Small intestine (tissue), 7 donors: ENCODE measurements at regions not wholly inside any gene's neighbourhood (a gene's known extent, or its start where the extent isn't known, plus 50 kb on each side); places are given as distances from the start of the nearest gene placed in this dataset.

Source experiments
- DNase-seq, 2 donors: peaks; one replicate each; pipeline versions ENCODE4 v3.0.0 to v3.0.0-alpha.2; 2013
- FAIRE-seq: peaks from 2 replicates; lab custom pipeline; 2012; peaks lifted over from hg19 to GRCh38; lab: Jason Lieb, UNC
- H3K27ac ChIP-seq, 3 donors: one replicate each; pipeline ENCODE4 v1.5.1; 2013; ENCODE audit warnings: low read length in 2 of 3, mild to moderate bottlenecking in 2 of 3, control low read depth in 1 of 3, inconsistent platforms in 1 of 3, low read depth in 1 of 3, moderate library complexity in 1 of 3
- H3K27me3 ChIP-seq, 3 donors: one replicate each; pipeline ENCODE4 v1.6.1; 2013; ENCODE audit warnings: low read length in 3 of 3, inconsistent platforms in 1 of 3; ENCODE audit not compliant: control insufficient read depth in 3 of 3, insufficient read depth in 3 of 3
- H3K36me3 ChIP-seq, 3 donors: one replicate each; pipeline ENCODE4 v1.6.1; 2013; ENCODE audit warnings: low read length in 3 of 3, inconsistent platforms in 1 of 3, low read depth in 1 of 3, mild to moderate bottlenecking in 1 of 3, moderate library complexity in 1 of 3; ENCODE audit not compliant: control insufficient read depth in 3 of 3, insufficient read depth in 2 of 3
- H3K4me1 ChIP-seq, 3 donors: one replicate each; pipeline ENCODE4 v1.6.1; 2013; ENCODE audit warnings: low read length in 2 of 3, inconsistent platforms in 1 of 3, low read depth in 1 of 3, mild to moderate bottlenecking in 1 of 3, moderate library complexity in 1 of 3; ENCODE audit not compliant: control insufficient read depth in 3 of 3, insufficient read depth in 2 of 3
- H3K4me3 ChIP-seq, 3 donors: one replicate each; pipeline ENCODE4 v1.5.1; 2013; ENCODE audit warnings: low read length in 3 of 3, control low read depth in 1 of 3, inconsistent platforms in 1 of 3, low read depth in 1 of 3, mild to moderate bottlenecking in 1 of 3, moderate library complexity in 1 of 3
- H3K9me3 ChIP-seq, 2 donors: one replicate each; pipeline ENCODE4 v1.6.1; 2013; ENCODE audit warnings: low read depth in 1 of 2, low read length in 1 of 2; ENCODE audit not compliant: control insufficient read depth in 2 of 2, insufficient read depth in 1 of 2
- WGBS, 3 donors: extraction: QIAGEN DNeasy Blood & Tissue Kit; methylation state at CpG; one replicate each; pipeline ENCODE4 v1.1.7; 2013; 5-methylcytosine and 5-hydroxymethylcytosine counted together
- donor health status: healthy with polysubstance abuse.
- donor health status: control.
- donor health status: control.
- donor health status: Bipolar disorder and iron deficiency.
- donor health status: healthy.

GRCh38 chr2:2738276-2738675 is 407.2 kb upstream of the MYT1L start:
- Histone ChIP-seq H3K4me1 (no peaks in the 10 kb centered on the region), H3K9me3 (no peaks in the 10 kb centered on the region), H3K27me3 (no peaks in the 10 kb centered on the region), H3K27ac (no peak overlapping the region), H3K4me3 (no peak overlapping the region), H3K36me3 (no peaks in the 10 kb centered on the region)
- 71 to 81% (median 77%) methylated on average over 11 of the region's 11 CpGs for WGBS, 3 donors
- DNase-seq (no peak), FAIRE-seq (no peak)

GRCh38 chr2:2735041-2735440 is 404.0 kb upstream of the MYT1L start:
- WGBS, 3 donors, result 77 to 85% (median 79%) methylated on average over 7 of the region's 7 CpGs
- no peak for DNase-seq
- Histone ChIP-seq H3K27ac (no peak overlapping the region), H3K27me3 (no peaks in the 10 kb centered on the region), H3K9me3 (no peaks in the 10 kb centered on the region), H3K4me3 (no peak overlapping the region), H3K4me1 (no peaks in the 10 kb centered on the region), H3K36me3 (no peaks in the 10 kb centered on the region)
- FAIRE-seq, result no peak

GRCh38 chr2:2734308-2734707 is 403.2 kb upstream of the MYT1L start:
- H3K4me3 ChIP-seq, result no peak overlapping the region
- H3K4me1 ChIP-seq, result no peaks in the 10 kb centered on the region
- DNase-seq (no peak), FAIRE-seq (no peak)
- no peaks in the 10 kb centered on the region for H3K36me3 ChIP-seq
- no peak overlapping the region for H3K27ac ChIP-seq
- WGBS, 3 donors, result 65 to 78% (median 68%) methylated on average over 9 of the region's 9 CpGs
- no peaks in the 10 kb centered on the region for H3K9me3 ChIP-seq
- H3K27me3 ChIP-seq, result peaks cover 0 to 1% (median 0%) of the 10 kb centered on the region in 3 donors

GRCh38 chr2:2733818-2734217 is 402.7 kb upstream of the MYT1L start:
- FAIRE-seq, result no peak
- no peak overlapping the region for H3K27ac ChIP-seq
- H3K4me1 ChIP-seq, result no peaks in the 10 kb centered on the region
- no peaks in the 10 kb centered on the region for H3K9me3 ChIP-seq
- no peaks in the 10 kb centered on the region for H3K36me3 ChIP-seq
- DNase-seq, result no peak
- peaks cover 0 to 2% (median 0%) of the 10 kb centered on the region in 3 donors for H3K27me3 ChIP-seq
- H3K4me3 ChIP-seq, result no peak overlapping the region
- WGBS, 3 donors, result 81 to 84% (median 82%) methylated on average over 11 of the region's 11 CpGs

GRCh38 chr2:2732331-2733119 is 401.4 kb upstream of the MYT1L start:
- 81 to 83% (median 83%) methylated on average over 17 of the region's 17 CpGs for WGBS, 3 donors
- H3K27ac ChIP-seq, result no peak overlapping the region
- DNase-seq, result no peak
- no peak for FAIRE-seq
- no peaks in the 10 kb centered on the region for H3K36me3 ChIP-seq
- no peaks in the 10 kb centered on the region for H3K9me3 ChIP-seq
- H3K4me3 ChIP-seq, result no peak overlapping the region
- H3K27me3 ChIP-seq, result peaks cover 0 to 2% (median 0%) of the 10 kb centered on the region in 3 donors
- H3K4me1 ChIP-seq, result no peaks in the 10 kb centered on the region

- DNase-seq, result no peak
- H3K36me3 ChIP-seq, result no peaks in the 10 kb centered on the region
- no peak overlapping the region for H3K27ac ChIP-seq
- H3K9me3 ChIP-seq, result no peaks in the 10 kb centered on the region
- 87 to 89% (median 88%) methylated on average over 19 of the region's 19 CpGs for WGBS, 3 donors
- no peak overlapping the region for H3K4me3 ChIP-seq
- no peak for FAIRE-seq
- no peaks in the 10 kb centered on the region for H3K4me1 ChIP-seq
- peaks cover 0 to 2% (median 0%) of the 10 kb centered on the region in 3 donors for H3K27me3 ChIP-seq
These were observed 400.8 kb upstream of the MYT1L start for GRCh38 chr2:2731816-2732284.

- no peak for FAIRE-seq
- Histone ChIP-seq H3K27me3 (peaks cover 0 to 2% (median 0%) of the 10 kb centered on the region in 3 donors), H3K9me3 (no peaks in the 10 kb centered on the region), H3K4me1 (no peaks in the 10 kb centered on the region), H3K36me3 (no peaks in the 10 kb centered on the region), H3K27ac (no peak overlapping the region), H3K4me3 (no peak overlapping the region)
- WGBS, 3 donors, result 85 to 88% (median 87%) methylated on average over 21 of the region's 21 CpGs
- DNase-seq, result no peak
These were observed 400.2 kb upstream of the MYT1L start for GRCh38 chr2:2731101-2731815.

GRCh38 chr2:2730301-2730833 is 399.3 kb upstream of the MYT1L start:
- FAIRE-seq, result no peak
- no peaks in the 10 kb centered on the region for H3K4me1 ChIP-seq
- 84 to 87% (median 86%) methylated on average over 18 of the region's 18 CpGs for WGBS, 3 donors

More at GRCh38 chr2:2730301-2730833, 399.3 kb upstream of the MYT1L start:
- H3K27ac ChIP-seq, result no peak overlapping the region
- H3K9me3 ChIP-seq, result no peaks in the 10 kb centered on the region
- no peak for DNase-seq
- H3K4me3 ChIP-seq, result no peak overlapping the region
- peaks cover 0 to 2% (median 0%) of the 10 kb centered on the region in 3 donors for H3K27me3 ChIP-seq
- no peaks in the 10 kb centered on the region for H3K36me3 ChIP-seq
